Activated T-cell treated with anti-CD3 and anti-CD28 coated beads, Interleukin-2, amount 50 U/mL, for 72 hours (primary cell): ENCODE measurements at regions not wholly inside any gene's neighbourhood (a gene's known extent, or its start where the extent isn't known, plus 50 kb on each side); places are given as distances from the start of the nearest gene placed in this dataset.
"Not testable (repeated sequence)": the region's sequence is repeated elsewhere in the genome, so short reads cannot be mapped to it uniquely, and the experiment has no call there.

Experiments
- ATAC-seq, 2 donors: fragments of 150-1000 bp; cut with Tn5 transposase; replicated peaks in 1 of 2; 2 replicates each; pipeline ENCODE4 v1.10.0; 2021; ENCODE audit warnings: moderate library complexity in 2 of 2, mild to moderate bottlenecking in 1 of 2
- DNase-seq, 2 donors: peaks; one replicate each; pipeline ENCODE4 v3.0.0; 2021 to 2022; ENCODE audit warnings: mixed read lengths in 1 of 2
- H3K27ac Mint-ChIP-seq: one replicate; pipeline ENCODE4 v1.8.0; 2022; ENCODE audit warnings: mild to moderate bottlenecking, moderate library complexity, mixed read lengths
- H3K27me3 Mint-ChIP-seq: one replicate; pipeline ENCODE4 v1.8.0; 2022; ENCODE audit warnings: low read depth, mixed read lengths
- H3K36me3 Mint-ChIP-seq, 2 donors: one replicate each; pipeline ENCODE4 v1.8.0; 2022; ENCODE audit warnings: mixed read lengths in 2 of 2, mild to moderate bottlenecking in 1 of 2; ENCODE audit not compliant: insufficient read depth in 2 of 2
- H3K4me1 Mint-ChIP-seq: one replicate; pipeline ENCODE4 v1.8.0; 2022; ENCODE audit warnings: low read depth, mixed read lengths
- H3K4me3 Mint-ChIP-seq, 2 donors: one replicate each; pipeline ENCODE4 v1.8.0; 2022; ENCODE audit warnings: mild to moderate bottlenecking in 2 of 2, mixed read lengths in 2 of 2, moderate library complexity in 2 of 2
- H3K9me3 Mint-ChIP-seq, 2 donors: one replicate each; pipeline ENCODE4 v1.8.0; 2022; ENCODE audit warnings: mixed read lengths in 2 of 2

- H3K4me1 Mint-ChIP-seq: no peaks in the 10 kb centered on the region
- no peaks in the 10 kb centered on the region for H3K9me3 Mint-ChIP-seq
- no peak for DNase-seq
- H3K4me3 Mint-ChIP-seq: no peak overlapping the region
- no peaks in the 10 kb centered on the region for H3K36me3 Mint-ChIP-seq
- H3K27me3 Mint-ChIP-seq: peaks cover 24% of the 10 kb centered on the region
- H3K27ac Mint-ChIP-seq: no peak overlapping the region
- no peak for ATAC-seq
These were observed 58.0 kb upstream of the FBXO11 start for GRCh38 chr2:47964277-47964676.

DNA sequence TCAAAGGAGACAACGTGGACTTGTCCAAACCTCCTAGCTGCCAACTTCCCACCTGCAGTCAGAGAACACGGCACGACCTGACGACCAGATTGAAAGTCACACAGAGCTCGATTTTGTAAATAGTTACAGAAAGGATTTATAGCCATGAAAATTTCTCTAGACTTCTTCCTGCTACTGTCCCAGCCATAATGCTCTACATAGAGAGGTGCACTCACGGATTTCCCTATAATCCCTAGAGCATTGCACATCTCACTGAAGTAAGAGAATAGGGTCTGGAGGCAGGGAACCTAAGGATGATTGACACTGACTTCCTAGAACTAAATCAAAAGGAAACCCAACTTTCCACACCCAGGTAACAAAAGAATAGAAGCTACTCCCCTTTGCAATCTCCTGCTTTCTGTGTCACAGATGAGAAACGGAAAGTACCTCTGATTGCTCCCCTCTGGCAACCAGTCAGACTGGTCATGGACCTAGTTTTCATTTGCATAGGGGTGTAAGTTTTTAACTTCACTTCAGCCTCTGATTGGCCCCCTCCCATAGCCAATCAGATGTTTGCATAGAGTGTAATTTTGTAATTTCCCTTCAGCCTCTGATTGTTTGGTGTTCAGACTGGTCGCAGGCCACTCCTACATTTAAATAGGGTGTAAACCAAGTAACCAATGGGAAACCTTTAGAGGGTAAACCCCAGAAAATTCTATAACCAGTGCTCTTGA, 58.6 kb upstream of the FBXO11 start:
- H3K9me3 Mint-ChIP-seq: no peaks in the 10 kb centered on the region
- H3K27me3 Mint-ChIP-seq: peaks cover 24% of the 10 kb centered on the region
- no peaks in the 10 kb centered on the region for H3K4me1 Mint-ChIP-seq
- no peak overlapping the region for H3K4me3 Mint-ChIP-seq
- H3K27ac Mint-ChIP-seq: no peak overlapping the region
- no peaks in the 10 kb centered on the region for H3K36me3 Mint-ChIP-seq
- ATAC-seq: peak; percentile 49 to 54
- no peak for DNase-seq

DNA sequence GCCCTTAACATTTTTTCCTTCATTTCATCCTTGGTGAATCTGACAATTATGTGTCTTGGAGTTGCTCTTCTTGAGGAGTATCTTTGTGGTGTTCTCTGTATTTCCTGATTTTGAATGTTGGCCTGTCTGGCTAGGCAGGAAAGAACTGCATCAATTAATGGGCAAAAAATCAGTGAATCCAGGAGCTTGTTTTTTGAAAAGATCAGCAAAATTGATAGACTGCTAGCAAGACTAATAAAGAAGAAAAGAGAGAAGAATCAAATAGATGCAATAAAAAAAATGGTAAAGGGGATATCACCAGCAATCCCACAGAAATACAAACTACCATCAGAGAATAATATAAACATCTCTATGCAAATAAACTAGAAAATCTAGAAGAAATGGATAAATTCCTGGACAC, 70.4 kb upstream of the FBXO11 start:
- H3K4me1 Mint-ChIP-seq, ATAC-seq, H3K27me3 Mint-ChIP-seq, H3K36me3 Mint-ChIP-seq, H3K4me3 Mint-ChIP-seq, H3K9me3 Mint-ChIP-seq, H3K27ac Mint-ChIP-seq, DNase-seq: not testable (repeated sequence)

DNA sequence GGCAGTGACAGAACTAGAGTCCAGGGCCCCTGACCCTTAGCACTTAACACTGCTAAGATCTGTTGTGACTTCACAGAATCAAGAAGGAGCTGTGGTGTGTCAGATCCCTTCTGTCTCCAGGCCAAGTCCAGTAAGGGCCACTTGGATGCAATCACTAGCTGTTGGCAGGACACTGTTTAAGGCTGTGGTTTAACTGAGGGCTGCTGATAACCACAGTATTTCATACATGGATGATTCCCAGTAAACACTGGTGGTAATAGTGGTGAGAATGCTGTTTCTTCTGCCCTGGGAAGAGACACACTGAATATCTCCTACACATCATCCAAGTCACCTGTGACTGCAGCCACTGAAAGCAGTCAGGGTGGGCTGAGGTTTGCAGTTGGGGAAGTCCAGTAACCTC, 77.7 kb upstream of the FBXO11 start:
- DNase-seq (no peak), ATAC-seq (no peak)
- peaks cover 4% of the 10 kb centered on the region for H3K4me1 Mint-ChIP-seq
- H3K36me3 Mint-ChIP-seq: no peaks in the 10 kb centered on the region
- no peaks in the 10 kb centered on the region for H3K27me3 Mint-ChIP-seq
- no peak overlapping the region for H3K27ac Mint-ChIP-seq
- H3K9me3 Mint-ChIP-seq: peaks cover 0 to 2% of the 10 kb centered on the region in 2 donors
- no peak overlapping the region for H3K4me3 Mint-ChIP-seq

GRCh38 chr2:47990503-47990902, 84.2 kb upstream of the FBXO11 start:
- Mint-ChIP-seq H3K36me3 (no peaks in the 10 kb centered on the region), H3K27ac (no peak overlapping the region), H3K27me3 (no peaks in the 10 kb centered on the region), H3K9me3 (no peaks in the 10 kb centered on the region), H3K4me1 (peaks cover 5% of the 10 kb centered on the region), H3K4me3 (no peak overlapping the region)
- no peak for DNase-seq
- no peak for ATAC-seq

DNA sequence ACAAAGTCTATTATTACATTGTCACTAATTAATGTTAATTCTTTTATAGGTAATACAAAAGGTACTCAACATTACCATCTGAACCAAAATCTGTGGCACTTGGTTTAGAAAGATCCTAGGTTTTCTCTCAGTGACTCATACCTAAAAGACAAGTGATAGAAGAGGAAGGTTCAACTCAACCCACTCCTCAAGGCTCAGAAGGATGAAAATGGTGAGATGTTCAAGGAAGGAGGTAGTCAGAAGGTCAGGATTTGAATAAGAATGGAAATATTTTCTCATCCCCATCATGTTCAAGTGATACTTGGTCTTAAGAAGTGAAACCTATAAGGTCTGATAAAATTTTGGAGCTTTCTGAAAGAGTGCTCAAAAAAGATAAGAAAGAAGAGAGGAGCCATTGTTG, 86.4 kb upstream of the FBXO11 start:
- Mint-ChIP-seq H3K9me3 (no peaks in the 10 kb centered on the region), H3K27ac (no peak overlapping the region), H3K4me1 (peaks cover 5% of the 10 kb centered on the region), H3K36me3 (no peaks in the 10 kb centered on the region), H3K27me3 (peaks cover 11% of the 10 kb centered on the region), H3K4me3 (no peak overlapping the region)
- no peak for ATAC-seq
- DNase-seq: no peak

GRCh38 chr2:47996808-47997207, 90.5 kb upstream of the FBXO11 start:
- H3K4me1 Mint-ChIP-seq: peaks cover 5% of the 10 kb centered on the region
- DNase-seq (no peak), ATAC-seq (no peak)
- peaks cover 11% of the 10 kb centered on the region for H3K27me3 Mint-ChIP-seq
- no peak overlapping the region for H3K27ac Mint-ChIP-seq
- H3K36me3 Mint-ChIP-seq: no peaks in the 10 kb centered on the region
- H3K4me3 Mint-ChIP-seq: no peak overlapping the region
- no peaks in the 10 kb centered on the region for H3K9me3 Mint-ChIP-seq

- H3K36me3 Mint-ChIP-seq: no peaks in the 10 kb centered on the region
- no peak overlapping the region for H3K4me3 Mint-ChIP-seq
- no peak for DNase-seq
- H3K4me1 Mint-ChIP-seq: no peaks in the 10 kb centered on the region
- no peak overlapping the region for H3K27ac Mint-ChIP-seq
- H3K27me3 Mint-ChIP-seq: peaks cover 11% of the 10 kb centered on the region
- H3K9me3 Mint-ChIP-seq: no peaks in the 10 kb centered on the region
- ATAC-seq: no peak
These were observed 93.2 kb upstream of the FBXO11 start for GRCh38 chr2:47999512-47999911.

DNA sequence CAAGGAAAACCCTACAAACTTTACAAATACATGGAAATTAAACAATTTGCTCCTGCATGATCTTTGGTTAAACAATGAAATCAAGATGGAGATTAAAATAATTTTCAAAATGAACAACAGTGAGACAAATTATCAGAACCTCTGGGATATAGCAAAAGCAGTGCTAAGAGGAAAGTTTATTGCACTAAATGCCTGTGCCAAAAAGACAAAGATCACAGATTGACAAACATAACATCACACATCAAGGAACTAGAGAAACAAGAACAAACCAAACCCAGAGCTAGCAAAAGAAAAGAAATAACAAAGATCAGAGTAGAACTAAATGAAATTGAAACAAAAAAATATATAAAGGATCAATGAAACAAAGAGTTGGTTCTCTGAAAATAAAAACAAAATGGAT, 95.2 kb upstream of the FBXO11 start:
- no peak overlapping the region for H3K27ac Mint-ChIP-seq
- ATAC-seq: no peak

DNA sequence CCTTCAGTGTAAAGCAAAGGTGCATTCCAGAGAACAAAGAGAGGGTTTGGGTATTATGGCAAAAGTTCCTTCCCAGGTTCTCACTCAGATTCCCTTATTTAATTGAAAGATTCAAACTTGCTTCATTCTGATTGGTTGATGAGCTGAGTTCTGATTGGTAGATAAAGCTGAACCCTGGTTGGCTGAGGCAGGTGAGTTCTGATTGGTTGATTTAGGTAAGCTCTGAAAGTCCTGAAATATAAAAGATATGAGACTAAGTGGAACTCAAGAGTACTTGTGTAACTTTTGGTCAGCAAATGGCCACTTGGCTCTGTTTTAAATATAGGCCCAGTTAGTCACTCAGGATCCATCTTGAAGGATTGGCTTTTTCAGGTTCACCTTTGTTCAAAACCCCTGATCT, 99.8 kb upstream of the FBXO11 start:
- H3K27me3 Mint-ChIP-seq: no peaks in the 10 kb centered on the region
- H3K27ac Mint-ChIP-seq: no peak overlapping the region
- no peaks in the 10 kb centered on the region for H3K4me1 Mint-ChIP-seq
- DNase-seq: no peak
- H3K9me3 Mint-ChIP-seq: peaks cover 0 to 2% of the 10 kb centered on the region in 2 donors
- no peaks in the 10 kb centered on the region for H3K36me3 Mint-ChIP-seq
- H3K4me3 Mint-ChIP-seq: no peak overlapping the region
- no peak for ATAC-seq

More for the DNA sequence above, 95.2 kb upstream of the FBXO11 start:
- no peak overlapping the region for H3K4me3 Mint-ChIP-seq
- no peak for DNase-seq
- H3K9me3 Mint-ChIP-seq: peaks cover 0 to 2% of the 10 kb centered on the region in 2 donors
- H3K4me1 Mint-ChIP-seq: no peaks in the 10 kb centered on the region
- peaks cover 7% of the 10 kb centered on the region for H3K27me3 Mint-ChIP-seq
- no peaks in the 10 kb centered on the region for H3K36me3 Mint-ChIP-seq

- peaks cover 0 to 2% of the 10 kb centered on the region in 2 donors for H3K9me3 Mint-ChIP-seq
- no peaks in the 10 kb centered on the region for H3K4me1 Mint-ChIP-seq
- no peak for DNase-seq
- no peak overlapping the region for H3K4me3 Mint-ChIP-seq
- H3K27ac Mint-ChIP-seq: peak overlapping the region; percentile 36
- ATAC-seq: no peak
- no peaks in the 10 kb centered on the region for H3K27me3 Mint-ChIP-seq
- no peaks in the 10 kb centered on the region for H3K36me3 Mint-ChIP-seq
These were observed 101.5 kb upstream of the FBXO11 start for GRCh38 chr2:48007699-48008268.

- Mint-ChIP-seq H3K36me3 (no peaks in the 10 kb centered on the region), H3K27ac (no peak overlapping the region), H3K9me3 (peaks cover 0 to 2% of the 10 kb centered on the region in 2 donors), H3K4me3 (no peak overlapping the region), H3K4me1 (no peaks in the 10 kb centered on the region), H3K27me3 (no peaks in the 10 kb centered on the region)
- ATAC-seq (no peak), DNase-seq (no peak)
These were observed 103.0 kb upstream of the FBXO11 start for GRCh38 chr2:48009256-48009655.

DNA sequence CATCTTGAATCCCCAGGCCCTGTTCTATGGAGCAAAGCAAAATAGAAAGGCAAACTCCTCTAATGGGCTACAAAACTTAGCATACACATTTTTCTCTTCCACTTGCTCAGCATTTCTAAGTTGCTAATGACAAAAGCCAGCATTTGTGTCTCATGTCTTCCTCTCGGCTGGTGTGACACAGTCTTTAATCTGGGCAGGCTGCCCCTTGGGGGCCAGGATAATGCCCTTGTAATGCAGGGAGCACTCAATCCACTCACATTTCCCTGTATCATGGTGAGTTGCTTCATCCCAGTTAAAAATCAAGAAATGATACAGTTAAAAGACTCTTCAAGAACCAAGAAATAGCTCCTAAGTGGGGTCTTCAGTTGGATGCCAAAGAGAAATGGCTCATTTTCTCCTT, 109.1 kb upstream of the FBXO11 start:
- Mint-ChIP-seq H3K27ac (no peak overlapping the region), H3K4me3 (no peak overlapping the region), H3K9me3 (peaks cover 1 to 2% of the 10 kb centered on the region in 2 donors), H3K27me3 (peaks cover 17% of the 10 kb centered on the region), H3K36me3 (peaks cover 0 to 2% of the 10 kb centered on the region in 2 donors), H3K4me1 (no peaks in the 10 kb centered on the region)
- DNase-seq (no peak), ATAC-seq (no peak)
